KMS-11 (cell line): ENCODE measurements at regions not wholly inside any gene's neighbourhood (a gene's known extent, or its start where the extent isn't known, plus 50 kb on each side); places are given as distances from the start of the nearest gene placed in this dataset.

ENCODE experiments used
- H2AFZ ChIP-seq: fragments of 200-600 bp; sonication (generic); 2 replicates; pipeline ENCODE4 v1.6.1; 2016; ENCODE audit warnings: antibody characterized with exemption, mixed run types, low read depth
- H3K27ac ChIP-seq: fragments of 200-600 bp; sonication (generic); 2 replicates; pipeline ENCODE4 v1.6.1; 2016; ENCODE audit warnings: mild to moderate bottlenecking, mixed run types
- H3K27me3 ChIP-seq: fragments of 200-600 bp; sonication (generic); 2 replicates; pipeline ENCODE4 v1.6.1; 2017; ENCODE audit warnings: mild to moderate bottlenecking, low read depth, mixed run types, moderate library complexity; ENCODE audit not compliant: insufficient read depth
- H3K36me3 ChIP-seq: fragments of 200-600 bp; sonication (generic); 2 replicates; pipeline ENCODE4 v1.6.1; 2017; ENCODE audit warnings: mild to moderate bottlenecking, mixed run types; ENCODE audit not compliant: insufficient read depth
- H3K4me1 ChIP-seq: fragments of 200-600 bp; sonication (generic); 2 replicates; pipeline ENCODE4 v1.6.1; 2016; ENCODE audit warnings: mild to moderate bottlenecking, low read depth, mixed run types; ENCODE audit not compliant: poor library complexity, severe bottlenecking
- H3K4me2 ChIP-seq: fragments of 200-600 bp; sonication (generic); 2 replicates; pipeline ENCODE4 v1.7.0; 2016; ENCODE audit warnings: mild to moderate bottlenecking, mixed run types
- H3K4me3 ChIP-seq: fragments of 200-600 bp; sonication (generic); IDR thresholded peaks from 2 replicates; pipeline ENCODE4 v1.6.1; 2017; ENCODE audit warnings: low read depth, low read length, mixed read lengths; ENCODE audit not compliant: insufficient read depth
- H3K79me2 ChIP-seq: fragments of 200-600 bp; sonication (generic); 2 replicates; pipeline ENCODE4 v1.6.1; 2016; ENCODE audit warnings: low read depth, mixed run types; ENCODE audit not compliant: insufficient read depth
- H3K9ac ChIP-seq: fragments of 200-600 bp; sonication (generic); 2 replicates; pipeline ENCODE4 v1.6.1; 2016; ENCODE audit warnings: mild to moderate bottlenecking, mixed run types
- H4K20me1 ChIP-seq: fragments of 200-600 bp; sonication (generic); 2 replicates; pipeline ENCODE4 v1.6.1; 2016; ENCODE audit warnings: mild to moderate bottlenecking, mixed run types; ENCODE audit not compliant: insufficient read depth
- TF ChIP-seq, protein P1 (sequence below): fragments of 200-600 bp; sonication (generic); conservative IDR thresholded peaks from 2 replicates; pipeline ENCODE4 v1.6.1; 2017; ENCODE audit warnings: low read depth, mild to moderate bottlenecking, antibody characterized with exemption, low read length, moderate library complexity, mixed read lengths

DNA sequence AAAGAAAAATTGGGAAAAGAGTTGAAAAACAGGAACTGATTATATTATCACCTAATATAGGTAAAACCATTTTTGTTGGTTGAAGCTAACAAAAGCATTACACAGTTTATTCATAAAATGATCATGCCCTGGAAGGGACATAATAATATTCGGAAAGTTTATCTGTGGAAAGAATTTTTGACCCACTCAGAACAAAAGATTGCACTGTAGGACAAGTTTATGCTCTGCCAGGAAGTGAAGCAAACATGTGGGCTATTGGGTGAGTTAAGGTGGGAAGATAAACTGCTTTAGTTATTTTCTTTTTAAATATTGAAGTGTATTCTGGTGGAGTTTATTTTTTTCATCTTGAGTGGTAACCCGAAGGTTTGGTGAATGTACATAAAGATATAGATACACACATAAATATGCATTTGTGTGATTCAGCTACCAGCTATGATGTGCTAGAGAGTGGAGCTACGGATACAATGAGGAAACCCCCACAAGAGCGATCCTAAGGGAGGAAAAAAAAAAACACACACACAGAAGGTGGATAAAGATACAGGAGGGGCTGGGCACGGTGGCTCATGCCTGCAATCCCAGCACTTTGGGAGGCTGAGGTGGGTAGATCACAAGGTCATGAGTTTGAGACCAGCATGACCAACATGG, 506.4 kb upstream of the THBS1 start:
- no peak overlapping the region for H3K4me2 ChIP-seq
- TF ChIP-seq, protein P1, sequence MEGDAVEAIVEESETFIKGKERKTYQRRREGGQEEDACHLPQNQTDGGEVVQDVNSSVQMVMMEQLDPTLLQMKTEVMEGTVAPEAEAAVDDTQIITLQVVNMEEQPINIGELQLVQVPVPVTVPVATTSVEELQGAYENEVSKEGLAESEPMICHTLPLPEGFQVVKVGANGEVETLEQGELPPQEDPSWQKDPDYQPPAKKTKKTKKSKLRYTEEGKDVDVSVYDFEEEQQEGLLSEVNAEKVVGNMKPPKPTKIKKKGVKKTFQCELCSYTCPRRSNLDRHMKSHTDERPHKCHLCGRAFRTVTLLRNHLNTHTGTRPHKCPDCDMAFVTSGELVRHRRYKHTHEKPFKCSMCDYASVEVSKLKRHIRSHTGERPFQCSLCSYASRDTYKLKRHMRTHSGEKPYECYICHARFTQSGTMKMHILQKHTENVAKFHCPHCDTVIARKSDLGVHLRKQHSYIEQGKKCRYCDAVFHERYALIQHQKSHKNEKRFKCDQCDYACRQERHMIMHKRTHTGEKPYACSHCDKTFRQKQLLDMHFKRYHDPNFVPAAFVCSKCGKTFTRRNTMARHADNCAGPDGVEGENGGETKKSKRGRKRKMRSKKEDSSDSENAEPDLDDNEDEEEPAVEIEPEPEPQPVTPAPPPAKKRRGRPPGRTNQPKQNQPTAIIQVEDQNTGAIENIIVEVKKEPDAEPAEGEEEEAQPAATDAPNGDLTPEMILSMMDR: no peak
- no peak overlapping the region for H3K4me3 ChIP-seq
- H4K20me1 ChIP-seq: no peaks in the 10 kb centered on the region
- H3K4me1 ChIP-seq: no peaks in the 10 kb centered on the region
- no peaks in the 10 kb centered on the region for H3K36me3 ChIP-seq
- no peak overlapping the region for H3K27ac ChIP-seq
- no peak overlapping the region for H3K9ac ChIP-seq
- H2AFZ ChIP-seq: no peak overlapping the region
- no peaks in the 10 kb centered on the region for H3K27me3 ChIP-seq
- H3K79me2 ChIP-seq: no peaks in the 10 kb centered on the region

DNA sequence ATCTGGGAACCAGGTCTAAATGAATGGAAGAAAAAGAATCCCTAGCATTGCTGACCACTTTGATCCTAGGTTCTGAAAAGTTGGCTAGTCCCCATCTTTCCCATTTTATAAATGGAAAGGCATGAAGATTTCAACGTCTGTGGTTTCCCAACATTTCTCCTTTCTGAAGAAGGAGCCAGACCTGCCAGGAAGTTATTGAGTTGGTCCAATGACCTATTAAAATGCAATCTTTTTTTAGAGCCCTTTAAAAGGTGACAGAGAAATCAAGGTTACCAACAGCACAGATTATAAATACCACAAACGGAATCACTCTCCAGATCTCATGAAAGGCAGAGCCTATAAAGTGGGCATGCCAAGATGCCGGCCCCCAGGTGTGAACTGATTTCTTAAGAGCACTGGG, 505.6 kb upstream of the THBS1 start:
- no peak overlapping the region for H3K4me2 ChIP-seq
- H3K27me3 ChIP-seq: no peaks in the 10 kb centered on the region
- TF ChIP-seq, protein P1: no peak
- no peaks in the 10 kb centered on the region for H4K20me1 ChIP-seq
- no peak overlapping the region for H3K27ac ChIP-seq
- no peaks in the 10 kb centered on the region for H3K4me1 ChIP-seq
- no peaks in the 10 kb centered on the region for H3K79me2 ChIP-seq
- no peak overlapping the region for H3K9ac ChIP-seq
- H3K4me3 ChIP-seq: no peak overlapping the region
- H3K36me3 ChIP-seq: no peaks in the 10 kb centered on the region
- H2AFZ ChIP-seq: no peak overlapping the region

DNA sequence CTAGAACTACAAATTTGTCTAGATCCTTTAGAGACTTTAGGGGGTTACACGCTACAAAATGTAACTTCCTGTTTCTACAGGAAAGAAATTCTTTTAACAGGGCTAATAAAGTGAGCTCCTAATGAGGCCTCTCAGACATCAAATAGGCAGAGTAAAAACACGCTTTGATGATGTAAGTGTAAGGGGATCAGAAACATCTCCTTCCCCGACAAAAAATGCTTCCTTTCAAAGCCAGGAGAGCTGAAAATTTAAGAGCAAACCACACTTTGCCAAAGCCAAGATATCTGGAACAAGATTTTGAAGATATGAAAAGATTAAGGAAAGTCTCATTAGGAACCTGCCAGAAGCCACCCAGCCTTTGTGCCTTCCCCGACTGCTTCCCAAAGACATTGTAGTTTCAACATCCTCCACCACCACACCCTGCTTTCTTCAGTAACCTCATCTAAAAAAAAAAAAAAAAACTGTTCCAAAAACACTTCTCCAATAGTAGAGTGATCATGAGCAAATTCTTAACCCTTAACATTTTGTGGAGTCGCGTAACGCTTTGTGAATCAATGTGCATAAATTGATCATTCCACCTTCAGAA, 505.0 kb upstream of the THBS1 start:
- Histone ChIP-seq H3K9ac (no peak overlapping the region), H3K4me2 (no peak overlapping the region), H3K27me3 (no peaks in the 10 kb centered on the region), H3K4me1 (no peaks in the 10 kb centered on the region), H3K4me3 (no peak overlapping the region), H2AFZ (no peak overlapping the region), H3K27ac (no peak overlapping the region), H4K20me1 (no peaks in the 10 kb centered on the region), H3K36me3 (no peaks in the 10 kb centered on the region), H3K79me2 (no peaks in the 10 kb centered on the region)
- TF ChIP-seq, protein P1: no peak

DNA sequence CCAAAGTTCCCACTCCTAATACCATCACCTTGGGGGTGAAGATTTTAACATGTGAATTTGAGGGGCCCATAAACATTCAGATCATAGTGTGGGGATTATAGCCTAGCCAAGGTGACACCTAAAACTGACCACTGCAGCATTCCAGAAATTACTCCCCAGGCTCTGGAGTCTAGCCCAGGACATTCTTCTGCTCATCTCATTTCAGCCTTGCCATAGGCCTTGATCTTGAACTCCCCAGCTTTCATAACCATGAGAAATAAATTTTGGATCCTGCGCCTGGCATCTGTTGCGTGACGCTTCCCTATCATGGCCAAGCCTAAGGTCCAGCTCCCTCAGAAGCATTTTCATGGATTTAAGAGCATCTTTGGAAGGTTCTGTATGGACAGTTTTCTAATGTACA, 502.9 kb upstream of the THBS1 start:
- no peaks in the 10 kb centered on the region for H4K20me1 ChIP-seq
- no peak overlapping the region for H3K4me2 ChIP-seq
- no peaks in the 10 kb centered on the region for H3K36me3 ChIP-seq
- H3K4me3 ChIP-seq: no peak overlapping the region
- no peak overlapping the region for H3K9ac ChIP-seq
- H3K79me2 ChIP-seq: no peaks in the 10 kb centered on the region
- no peak overlapping the region for H3K27ac ChIP-seq
- H2AFZ ChIP-seq: no peak overlapping the region
- TF ChIP-seq, protein P1: no peak
- no peaks in the 10 kb centered on the region for H3K27me3 ChIP-seq
- no peaks in the 10 kb centered on the region for H3K4me1 ChIP-seq
